ENCODE measurements at regions not wholly inside any gene's neighbourhood (a gene's known extent, or its start where the extent isn't known, plus 50 kb on each side); places are given as distances from the start of the nearest gene placed in this dataset.

DNA sequence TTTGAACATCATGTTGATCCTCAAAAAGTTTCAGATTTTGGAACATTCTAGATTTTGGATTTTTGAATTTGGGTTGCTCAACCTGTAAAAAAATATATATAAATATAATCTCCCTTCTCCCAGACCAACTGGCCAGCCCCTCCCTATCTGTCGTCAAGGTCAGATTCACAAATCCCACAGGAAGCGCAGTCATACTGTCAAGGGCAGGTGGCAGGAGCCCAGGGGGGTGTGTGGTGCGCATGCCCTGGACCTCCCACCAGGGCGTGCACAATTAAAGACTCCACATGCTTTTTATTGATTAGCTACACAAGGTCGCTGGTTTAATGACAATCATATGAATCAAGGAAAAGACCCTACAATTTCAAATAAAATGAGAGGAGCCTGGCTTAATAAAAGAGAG lies 77.0 kb upstream of the EEPD1 start:
- no peak for DNase-seq

GRCh38 chr7:36078816-36079360 lies 74.2 kb upstream of the EEPD1 start:
- no peak for DNase-seq

DNA sequence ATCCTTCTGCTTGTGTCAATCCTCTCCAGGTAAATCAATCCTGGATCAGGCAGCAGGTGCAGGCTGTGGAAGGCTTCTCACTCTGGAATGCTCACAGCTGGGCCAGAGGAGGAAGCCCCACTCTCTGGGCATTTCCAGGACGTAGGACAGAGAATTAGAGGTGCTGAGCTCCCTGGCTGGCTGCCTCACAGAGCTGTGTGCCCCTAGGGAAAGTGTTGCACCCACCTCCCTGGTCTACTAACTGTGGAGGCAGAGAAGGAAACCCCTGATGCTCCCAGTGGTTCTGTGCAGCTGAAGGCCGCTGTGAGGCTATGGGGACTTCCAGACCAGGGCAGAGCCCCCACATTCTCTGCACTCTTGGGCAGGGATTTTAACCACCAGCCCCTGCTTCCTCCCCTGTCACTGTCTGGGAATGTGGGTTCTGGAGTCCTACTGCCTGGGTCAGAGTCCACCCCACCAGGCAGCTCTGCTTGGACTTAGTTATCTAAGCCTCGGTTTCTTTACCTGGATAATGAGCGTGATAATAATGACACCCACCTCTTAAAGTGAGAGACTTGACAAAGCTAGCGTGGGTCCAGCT lies 73.5 kb upstream of the EEPD1 start:
- no peak for DNase-seq

GRCh38 chr7:36080843-36081242 lies 72.2 kb upstream of the EEPD1 start:
- no peak for DNase-seq

DNA sequence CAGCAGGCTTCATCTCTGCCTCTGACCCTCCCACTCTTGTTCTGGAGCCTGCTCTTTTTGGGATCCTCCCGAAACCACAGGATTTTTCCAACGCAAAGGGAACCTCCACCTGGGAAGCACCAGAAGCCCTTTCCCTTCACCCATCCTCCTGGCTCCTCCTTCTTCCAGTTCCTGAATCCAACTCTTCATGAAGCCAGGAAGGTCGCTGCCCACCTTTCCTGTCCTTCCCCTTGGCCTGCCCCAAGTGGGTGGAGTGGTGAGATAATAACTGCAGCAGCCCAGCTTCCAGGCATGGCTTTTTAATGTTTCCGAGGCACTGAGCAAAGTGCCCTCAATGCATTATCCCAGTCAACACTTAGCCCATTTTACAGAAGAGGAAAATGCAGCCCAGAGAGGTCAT lies 70.8 kb upstream of the EEPD1 start:
- no peak for DNase-seq

DNA sequence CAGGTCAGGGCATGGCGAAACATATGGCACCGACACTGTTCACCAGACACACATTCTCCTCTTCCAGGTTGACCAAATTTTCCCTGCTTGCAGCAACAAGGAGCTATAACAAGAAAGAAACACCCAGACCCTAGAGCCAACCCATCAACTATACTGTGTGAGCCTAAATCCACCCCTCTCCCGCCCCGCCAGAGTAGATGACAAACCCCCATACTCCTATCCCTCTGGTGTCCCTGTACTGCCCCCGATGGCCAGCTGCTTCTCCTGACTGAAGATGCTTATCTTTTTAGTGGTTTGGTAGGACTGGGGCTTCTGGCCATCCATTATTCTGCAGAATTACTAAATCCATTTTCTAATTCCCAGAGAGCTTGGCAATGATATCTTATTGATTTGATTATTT lies 70.1 kb upstream of the EEPD1 start:
- no peak for DNase-seq

- no peak for DNase-seq
These were observed 69.3 kb upstream of the EEPD1 start for GRCh38 chr7:36083626-36084380.

GRCh38 chr7:36084485-36085091 lies 68.5 kb upstream of the EEPD1 start:
- no peak for DNase-seq

DNA sequence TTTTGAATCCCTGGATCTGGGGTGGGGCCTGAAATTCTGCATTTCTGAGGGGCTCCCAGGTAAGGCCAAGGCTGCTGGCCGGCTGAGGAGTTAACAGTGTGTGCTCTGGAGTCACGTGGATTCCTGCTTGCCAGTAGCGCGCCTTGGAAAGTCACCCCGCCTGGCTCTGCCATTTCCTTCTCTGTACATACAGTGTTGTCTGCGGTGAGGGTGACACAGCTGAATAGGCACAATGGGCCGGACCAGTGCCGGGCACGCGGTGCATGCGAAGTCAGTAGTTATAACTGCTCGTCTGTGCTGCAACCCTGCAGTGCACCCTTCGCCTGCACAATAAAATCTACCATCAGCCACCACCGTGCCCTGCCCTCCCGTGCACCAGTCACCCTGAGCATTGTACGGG lies 68.0 kb upstream of the EEPD1 start:
- DNase-seq, result no peak

- DNase-seq, result no peak
These were observed 66.5 kb upstream of the EEPD1 start for GRCh38 chr7:36086571-36086970.

GRCh38 chr7:36088553-36088952 lies 64.5 kb upstream of the EEPD1 start:
- DNase-seq, result peak; percentile 12

- no peak for DNase-seq
These were observed 64.1 kb upstream of the EEPD1 start for GRCh38 chr7:36088966-36089365.

DNA sequence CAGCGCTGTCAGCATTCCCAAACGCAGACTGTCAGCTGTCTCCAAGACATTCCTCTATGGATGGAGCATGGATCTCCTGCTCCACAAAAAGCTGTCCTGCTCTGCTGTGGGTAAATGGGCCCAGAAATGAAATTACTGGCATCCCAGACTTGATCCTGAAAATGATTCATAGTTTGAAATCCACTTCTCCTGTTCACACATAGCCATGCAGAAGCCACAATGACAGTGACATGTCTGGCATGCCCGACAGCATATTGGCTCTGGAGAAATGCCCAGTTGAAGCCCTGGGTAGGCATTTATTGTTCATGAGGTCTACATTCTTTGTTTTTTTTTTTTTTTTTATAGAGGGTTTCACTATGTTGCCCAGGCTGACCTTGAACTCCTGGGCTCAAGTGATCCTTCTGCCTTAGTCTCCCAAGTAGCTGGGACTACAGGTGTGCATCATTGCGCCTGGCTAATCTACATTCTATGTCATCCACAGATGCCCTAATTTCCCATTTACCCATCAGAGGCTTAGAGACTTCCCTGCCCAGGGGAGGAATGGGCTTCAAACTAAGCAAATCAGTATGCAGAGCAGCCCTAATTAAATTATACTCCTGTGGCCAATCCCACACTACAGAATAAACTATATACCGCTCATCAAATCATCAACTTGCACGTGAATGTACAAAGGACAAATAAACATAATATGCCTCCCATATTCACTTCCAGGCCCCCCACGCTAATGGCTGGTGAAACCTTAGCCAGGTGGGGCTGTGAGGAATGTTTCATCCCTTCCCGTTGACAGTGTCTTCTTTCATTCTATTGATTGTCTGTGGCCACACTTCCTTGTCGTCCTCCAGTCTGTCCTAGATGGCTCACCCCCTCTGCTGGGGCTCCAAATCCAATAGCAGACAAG lies 61.8 kb upstream of the EEPD1 start:
- no peak for DNase-seq

DNA sequence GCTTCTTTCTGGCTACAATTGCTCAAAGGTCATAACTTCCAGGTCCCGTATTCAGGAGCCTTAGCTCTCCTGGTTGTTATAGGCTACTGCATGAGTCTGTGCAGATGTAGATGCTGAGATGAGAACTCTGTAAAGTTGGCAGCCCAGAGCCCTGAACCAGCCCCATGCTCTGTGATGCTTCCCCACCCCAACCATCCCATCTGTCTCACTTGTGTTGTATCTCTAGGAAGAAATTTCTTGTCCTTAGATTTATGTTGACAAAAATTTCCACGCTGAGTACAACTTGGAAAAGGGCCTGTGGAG lies 61.2 kb upstream of the EEPD1 start:
- DNase-seq, result no peak

DNA sequence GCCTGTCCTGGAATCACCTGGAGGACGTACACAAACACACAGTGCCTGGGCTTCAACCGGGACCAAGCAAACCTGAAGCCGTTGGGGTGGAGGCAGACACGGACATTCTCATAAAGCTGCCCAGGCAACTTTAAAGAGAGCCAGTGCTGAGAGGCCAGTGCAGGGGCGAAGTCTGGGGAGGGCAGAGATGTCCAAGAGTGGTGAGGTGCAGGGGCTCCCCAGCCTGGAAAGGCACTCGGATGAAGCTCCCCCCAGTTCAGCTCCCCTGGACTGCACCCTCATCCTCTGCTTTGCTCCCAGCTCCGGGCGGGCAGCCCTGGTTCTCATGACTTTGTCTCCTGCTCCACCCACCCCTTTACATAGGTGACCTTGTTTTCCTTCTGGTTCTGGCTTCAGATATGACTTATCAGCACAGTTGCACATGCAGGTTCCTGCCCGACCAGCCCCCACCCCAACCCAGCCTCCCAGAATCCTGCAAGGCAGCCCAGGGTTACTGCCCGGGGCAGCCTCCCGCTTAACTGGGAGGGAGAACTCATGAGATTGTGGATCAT lies 60.8 kb upstream of the EEPD1 start:
- DNase-seq, result no peak

DNA sequence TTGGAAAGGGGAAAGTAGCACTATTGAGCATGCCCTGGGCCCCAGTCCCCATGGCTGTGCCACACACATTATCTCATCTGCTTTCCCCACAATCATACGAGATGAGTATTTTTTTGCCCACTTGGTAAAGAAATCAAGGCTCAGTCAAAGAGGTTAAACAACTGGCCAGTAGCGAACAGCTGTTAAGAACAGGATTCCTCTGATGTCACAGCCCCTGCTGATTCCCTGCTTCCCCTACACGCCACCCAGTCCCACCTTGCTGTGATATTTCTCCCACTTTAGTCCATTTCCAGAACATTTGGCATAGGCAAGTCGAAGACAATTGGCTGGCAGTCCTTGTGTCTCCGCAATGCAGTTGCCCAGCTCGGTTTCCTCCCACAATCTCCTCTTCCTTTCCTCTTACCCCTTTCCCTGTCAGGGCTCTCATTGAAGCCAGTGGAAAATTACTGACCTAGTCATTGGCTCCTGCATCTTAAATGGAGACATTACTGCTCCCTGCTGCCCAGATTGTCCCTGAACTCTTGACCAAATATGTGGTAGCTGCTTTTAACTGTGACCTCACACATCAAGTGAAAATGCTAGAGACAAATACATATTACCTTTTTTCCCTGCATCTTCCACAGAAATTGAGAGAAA lies 56.5 kb upstream of the EEPD1 start:
- no peak for DNase-seq

DNA sequence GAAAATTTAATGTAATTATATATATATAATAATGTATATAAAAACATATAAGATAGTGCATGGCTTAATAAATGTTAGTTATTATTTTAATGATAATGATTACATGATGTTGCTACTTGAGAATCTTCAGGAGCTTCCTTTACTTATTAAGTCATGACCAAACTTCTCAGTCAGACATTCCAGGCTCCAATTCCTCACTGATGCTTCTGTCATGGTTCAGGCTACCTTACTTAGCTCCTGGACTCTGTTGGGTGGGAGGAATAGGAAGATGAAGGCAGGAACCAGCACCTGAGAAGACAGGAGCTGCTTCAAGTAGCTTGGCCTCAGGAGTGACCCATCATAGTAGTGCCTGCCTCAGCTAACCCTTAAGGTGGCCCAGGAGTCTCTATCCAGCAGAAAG lies 55.0 kb upstream of the EEPD1 start:
- DNase-seq, result no peak

DNA sequence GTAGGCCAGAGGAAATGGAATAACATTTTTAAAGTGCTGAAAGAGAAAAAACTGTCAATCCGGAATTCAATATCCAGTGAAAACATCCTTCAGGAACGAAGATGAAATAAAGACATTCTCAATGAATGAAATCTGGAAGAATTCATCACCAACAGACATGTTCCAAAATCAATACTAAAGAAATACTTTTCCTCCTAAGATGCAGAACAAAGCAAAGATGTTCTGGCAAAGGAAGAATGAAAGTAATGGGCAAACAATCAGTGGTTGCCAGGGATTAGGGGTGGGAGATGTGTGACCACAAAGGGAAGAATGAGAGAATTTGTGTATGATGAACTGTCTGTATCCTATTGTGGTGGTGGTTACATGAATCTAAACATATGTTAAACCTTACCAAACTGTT lies 52.8 kb upstream of the EEPD1 start:
- DNase-seq, result no peak

- DNase-seq, result no peak
These were observed 52.4 kb upstream of the EEPD1 start for GRCh38 chr7:36100634-36101033.
